Neuronal stem cell (in vitro differentiated cells): ENCODE measurements at regions not wholly inside any gene's neighbourhood (a gene's known extent, or its start where the extent isn't known, plus 50 kb on each side); places are given as distances from the start of the nearest gene placed in this dataset.

ENCODE experiments used
- DNase-seq: peaks from one replicate; pipeline ENCODE4 v3.0.0-alpha.2; 2013; ENCODE audit warnings: low spot score
- H2AFZ ChIP-seq: one replicate; pipeline ENCODE4 v1.6.1; 2013; ENCODE audit warnings: mild to moderate bottlenecking, low read length, inconsistent platforms
- H2AK5ac ChIP-seq: 2 replicates; pipeline ENCODE4 v1.6.1; 2013; ENCODE audit warnings: low read depth, mild to moderate bottlenecking, inconsistent platforms, low read length, moderate library complexity, mixed read lengths
- H2BK120ac ChIP-seq: 2 replicates; pipeline ENCODE4 v1.6.1; 2013; ENCODE audit warnings: low read depth, mild to moderate bottlenecking, inconsistent platforms, low read length, moderate library complexity, mixed read lengths
- H2BK12ac ChIP-seq: one replicate; pipeline ENCODE4 v1.6.1; 2013; ENCODE audit warnings: low read length, inconsistent platforms
- H2BK15ac ChIP-seq: 2 replicates; pipeline ENCODE4 v1.6.1; 2013; ENCODE audit warnings: mild to moderate bottlenecking, low read length, inconsistent platforms, mixed read lengths
- H2BK5ac ChIP-seq: one replicate; pipeline ENCODE4 v1.6.1; 2013; ENCODE audit warnings: inconsistent platforms, mild to moderate bottlenecking, low read length, moderate library complexity
- H3K14ac ChIP-seq: one replicate; pipeline ENCODE4 v1.6.1; 2013; ENCODE audit warnings: low read length, inconsistent platforms
- H3K18ac ChIP-seq: 2 replicates; pipeline ENCODE4 v1.6.1; 2013; ENCODE audit warnings: low read length, inconsistent platforms
- H3K23ac ChIP-seq: 2 replicates; pipeline ENCODE4 v1.6.1; 2013; ENCODE audit warnings: low read depth, mild to moderate bottlenecking, mixed read lengths, low read length, inconsistent platforms; ENCODE audit not compliant: poor library complexity
- H3K27ac ChIP-seq: replicated peaks from 3 replicates; pipeline ENCODE4 v1.5.1; 2013; ENCODE audit warnings: low read length, inconsistent platforms
- H3K27me3 ChIP-seq, 3 experiments: 2 replicates each; pipeline ENCODE4 v1.6.1; 2013; ENCODE audit warnings: low read length in 3 of 3, mild to moderate bottlenecking in 2 of 3, inconsistent platforms in 1 of 3, low read depth in 1 of 3, mixed read lengths in 1 of 3, moderate library complexity in 1 of 3; ENCODE audit not compliant: control insufficient read depth in 3 of 3, insufficient read depth in 3 of 3
- H3K36me3 ChIP-seq, 2 donors: replicated peaks in 1 of 2; 2 replicates each; pipeline ENCODE4 v1.6.1; 2013; ENCODE audit warnings: low read length in 2 of 2; ENCODE audit not compliant: control insufficient read depth in 2 of 2, insufficient read depth in 2 of 2
- H3K4ac ChIP-seq: 2 replicates; pipeline ENCODE4 v1.6.1; 2013; ENCODE audit warnings: inconsistent platforms, mild to moderate bottlenecking, low read length, moderate library complexity
- H3K4me1 ChIP-seq, 2 donors: 1 replicate in 1 of 2; 2 replicates in 1 of 2; pipeline ENCODE4 v1.6.1; 2013; ENCODE audit warnings: low read length in 2 of 2, low read depth in 1 of 2; ENCODE audit not compliant: control insufficient read depth in 2 of 2, insufficient read depth in 1 of 2
- H3K4me2 ChIP-seq: one replicate; pipeline ENCODE4 v1.6.1; 2013; ENCODE audit warnings: mild to moderate bottlenecking, low read length, inconsistent platforms; ENCODE audit not compliant: insufficient read depth, poor library complexity, severe bottlenecking
- H3K4me3 ChIP-seq, 2 donors: 2 replicates each; pipeline ENCODE4 v1.5.1; 2013; ENCODE audit warnings: low read length in 2 of 2, mild to moderate bottlenecking in 2 of 2, inconsistent platforms in 1 of 2, moderate library complexity in 1 of 2
- H3K79me1 ChIP-seq: one replicate; pipeline ENCODE4 v1.6.1; 2013; ENCODE audit warnings: low read depth, mild to moderate bottlenecking, inconsistent platforms, low read length, moderate library complexity
- H3K9ac ChIP-seq: one replicate; pipeline ENCODE4 v1.6.1; 2013; ENCODE audit warnings: mild to moderate bottlenecking, low read depth, low read length, inconsistent platforms; ENCODE audit not compliant: poor library complexity
- H3K9me3 ChIP-seq, 2 donors: replicated peaks in 1 of 2; 2 replicates each; pipeline versions ENCODE3 to v1.6.1; 2013; ENCODE audit warnings: low read length in 2 of 2, mild to moderate bottlenecking in 2 of 2, inconsistent platforms in 1 of 2, low read depth in 1 of 2, mixed read lengths in 1 of 2, moderate library complexity in 1 of 2; ENCODE audit not compliant: control insufficient read depth in 2 of 2, insufficient read depth in 1 of 2
- H4K8ac ChIP-seq: one replicate; pipeline ENCODE4 v1.6.1; 2013; ENCODE audit warnings: low read depth, mild to moderate bottlenecking, inconsistent platforms, low read length, moderate library complexity
- H4K91ac ChIP-seq: one replicate; pipeline ENCODE4 v1.6.1; 2013; ENCODE audit warnings: low read length, low read depth, mild to moderate bottlenecking, inconsistent platforms; ENCODE audit not compliant: poor library complexity
- WGBS, 2 donors: extraction: QIAGEN DNeasy Blood & Tissue Kit; methylation state at CpG; one replicate each; pipeline ENCODE4 v1.1.7; 2013; ENCODE audit warnings: missing lambda C conversion rate in 2 of 2, mixed read lengths in 1 of 2; ENCODE audit not compliant: insufficient read length in 2 of 2, insufficient replicate concordance in 1 of 2; ENCODE audit errors: extremely low coverage in 2 of 2; 5-methylcytosine and 5-hydroxymethylcytosine counted together

DNA sequence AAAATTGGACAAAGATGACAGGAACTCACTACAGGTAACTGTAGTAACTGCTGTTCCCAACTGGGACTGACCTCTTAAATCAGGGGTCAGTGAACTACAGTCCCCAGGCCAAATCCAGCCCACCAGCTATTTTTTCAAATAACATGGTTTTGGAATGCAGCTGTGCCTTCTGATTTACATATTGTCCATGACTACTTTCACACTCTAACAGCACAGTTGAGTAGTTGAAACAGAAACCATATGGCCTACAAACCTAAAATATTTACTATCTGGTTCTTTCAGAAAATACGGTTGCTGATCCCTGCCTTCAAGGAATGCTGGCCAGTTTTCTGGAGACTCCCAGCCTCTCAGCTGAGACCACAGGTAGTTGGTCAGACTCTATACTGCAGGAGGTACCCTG lies 161.5 kb upstream of the PRNP start:
- Histone ChIP-seq H2BK15ac (no peak overlapping the region), H3K79me1 (no peaks in the 10 kb centered on the region), H2AK5ac (no peak overlapping the region), H3K9me3 (no peaks in the 10 kb centered on the region), H4K8ac (no peak overlapping the region), H3K14ac (no peak overlapping the region), H2BK12ac (no peak overlapping the region), H3K4ac (no peak overlapping the region), H2BK120ac (no peak overlapping the region), H2AFZ (no peak overlapping the region), H2BK5ac (no peak overlapping the region), H3K18ac (no peak overlapping the region), H3K23ac (no peak overlapping the region), H3K27me3 (no peaks in the 10 kb centered on the region), H3K4me2 (no peak overlapping the region), H3K4me3 (no peak overlapping the region), H4K91ac (no peak overlapping the region), H3K36me3 (no peaks in the 10 kb centered on the region), H3K9ac (no peak overlapping the region), H3K27ac (no peak overlapping the region), H3K4me1 (no peaks in the 10 kb centered on the region)
- DNase-seq, result no peak
- WGBS, 2 donors, result no CpG with 5 or more reads among the region's 1 CpG

DNA sequence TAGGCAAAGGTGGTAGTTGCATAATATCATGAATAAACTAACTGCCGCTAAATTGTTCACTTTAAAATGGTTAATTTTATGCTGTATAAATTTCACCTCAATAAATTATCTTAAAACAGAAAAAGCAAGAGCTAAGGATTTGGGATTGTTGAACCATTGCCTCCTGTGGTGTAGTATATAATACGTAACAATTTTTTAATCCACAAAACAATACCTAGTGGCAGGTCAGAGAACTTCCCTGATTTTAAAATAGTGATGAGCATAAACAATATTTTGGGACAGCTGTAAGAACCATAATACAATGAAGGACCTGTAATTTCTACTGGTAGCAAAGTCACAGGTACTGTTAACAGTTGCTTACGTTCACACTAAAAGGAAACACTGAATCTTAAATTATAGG lies 161.9 kb upstream of the PRNP start:
- Histone ChIP-seq H2BK5ac (no peak overlapping the region), H3K9me3 (no peaks in the 10 kb centered on the region), H2AK5ac (no peak overlapping the region), H3K4ac (no peak overlapping the region), H3K36me3 (no peaks in the 10 kb centered on the region), H3K4me3 (no peak overlapping the region), H3K18ac (no peak overlapping the region), H3K27me3 (no peaks in the 10 kb centered on the region), H3K4me1 (no peaks in the 10 kb centered on the region), H2BK120ac (no peak overlapping the region), H2BK12ac (no peak overlapping the region), H3K4me2 (no peak overlapping the region), H2BK15ac (no peak overlapping the region), H4K8ac (no peak overlapping the region), H3K27ac (no peak overlapping the region), H4K91ac (no peak overlapping the region), H2AFZ (no peak overlapping the region), H3K9ac (no peak overlapping the region), H3K23ac (no peak overlapping the region), H3K79me1 (no peaks in the 10 kb centered on the region), H3K14ac (no peak overlapping the region)
- DNase-seq, result no peak
- WGBS, 2 donors, result no CpG with 5 or more reads among the region's 3 CpGs

DNA sequence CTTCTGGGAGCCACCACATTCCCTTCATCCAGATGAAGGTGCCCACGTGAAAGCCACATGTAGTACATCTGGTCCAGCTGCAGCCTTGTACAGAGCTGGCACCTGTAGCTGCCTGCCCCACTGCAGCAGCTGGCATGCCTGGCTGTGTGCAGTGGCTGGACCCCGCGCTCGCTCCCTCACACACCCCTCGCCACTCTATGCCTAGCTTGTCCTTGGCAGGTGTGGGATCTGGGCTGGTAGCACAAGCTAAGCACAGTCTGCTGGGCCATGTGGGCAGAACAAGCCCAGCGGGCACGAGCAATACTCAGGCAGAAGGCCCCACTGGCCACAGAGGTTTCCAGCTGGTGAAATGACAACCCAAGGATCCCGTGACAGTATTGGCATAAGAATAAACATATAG lies 163.9 kb upstream of the PRNP start:
- no peak for DNase-seq
- no peak overlapping the region for H3K9ac ChIP-seq
- no peak overlapping the region for H3K27ac ChIP-seq
- H2BK15ac ChIP-seq, result no peak overlapping the region
- H3K14ac ChIP-seq, result no peak overlapping the region
- H3K4me3 ChIP-seq, result no peak overlapping the region
- H2AK5ac ChIP-seq, result peak overlapping the region; percentile 17
- peaks cover 0 to 3% of the 10 kb centered on the region in 2 donors for H3K4me1 ChIP-seq
- H3K18ac ChIP-seq, result no peak overlapping the region
- no peak overlapping the region for H3K4ac ChIP-seq
- no peak overlapping the region for H2BK12ac ChIP-seq
- H3K23ac ChIP-seq, result no peak overlapping the region
- H4K8ac ChIP-seq, result no peak overlapping the region
- H2AFZ ChIP-seq, result no peak overlapping the region
- no peak overlapping the region for H2BK5ac ChIP-seq
- no peaks in the 10 kb centered on the region for H3K36me3 ChIP-seq
- no peaks in the 10 kb centered on the region for H3K9me3 ChIP-seq
- H3K4me2 ChIP-seq, result no peak overlapping the region
- H2BK120ac ChIP-seq, result no peak overlapping the region
- H4K91ac ChIP-seq, result no peak overlapping the region
- no peaks in the 10 kb centered on the region for H3K79me1 ChIP-seq
- no CpG with 5 or more reads among the region's 8 CpGs for WGBS, 2 donors
- no peaks in the 10 kb centered on the region for H3K27me3 ChIP-seq

DNA sequence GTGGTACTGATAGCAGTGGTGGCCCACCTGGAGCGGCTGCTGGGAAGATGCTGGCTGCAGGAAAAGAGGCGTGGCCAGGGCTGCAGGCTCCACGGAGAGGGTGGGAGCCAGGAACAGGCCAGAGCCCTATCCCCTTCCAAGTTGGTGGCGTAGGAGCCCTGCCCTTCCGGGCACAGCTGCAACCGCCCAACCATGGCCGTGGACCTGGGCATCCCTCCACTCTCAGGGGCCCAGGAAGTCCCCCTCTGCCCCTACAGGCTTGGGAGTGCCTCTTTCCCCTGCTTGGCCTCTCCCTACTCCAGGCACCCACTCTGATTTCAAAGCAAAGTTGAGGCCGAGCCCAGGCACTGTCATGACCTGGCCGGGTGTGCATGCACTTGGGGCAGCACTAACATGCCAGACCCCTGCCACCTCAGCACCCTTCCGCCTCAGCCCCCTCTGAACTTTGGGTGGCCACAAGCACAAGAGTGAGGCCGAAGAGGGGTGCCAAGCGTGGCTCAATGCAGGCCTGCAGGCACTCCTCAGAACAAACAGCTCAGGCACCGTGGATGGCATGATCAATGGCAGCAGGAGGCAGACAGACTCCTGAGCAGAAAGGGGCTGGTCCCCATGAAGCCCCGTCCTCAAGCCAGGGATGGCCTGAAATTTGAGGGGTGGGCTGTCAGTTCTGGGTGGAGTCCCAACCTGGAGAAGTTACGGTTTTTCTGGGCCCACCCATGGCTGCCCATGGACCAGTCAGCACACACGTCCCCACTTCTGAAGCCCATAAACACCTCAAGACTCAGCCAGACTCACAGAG lies 164.9 kb upstream of the PRNP start:
- H2BK12ac ChIP-seq, result peak overlapping the region; percentile 79
- DNase-seq, result no peak
- no peak overlapping the region for H2BK120ac ChIP-seq
- H3K9ac ChIP-seq, result peak overlapping the region; percentile 34
- WGBS, 2 donors, result no CpG with 5 or more reads among the region's 16 CpGs
- H3K4me3 ChIP-seq, result no peak overlapping the region
- H3K27me3 ChIP-seq, result no peaks in the 10 kb centered on the region
- peak overlapping the region; percentile 88 for H2BK15ac ChIP-seq
- H4K8ac ChIP-seq, result no peak overlapping the region
- no peaks in the 10 kb centered on the region for H3K79me1 ChIP-seq
- H3K18ac ChIP-seq, result peak overlapping the region; percentile 73
- H4K91ac ChIP-seq, result peak overlapping the region; percentile 18
- peak overlapping the region; percentile 28 for H3K23ac ChIP-seq
- no peak overlapping the region for H3K27ac ChIP-seq
- no peak overlapping the region for H3K4ac ChIP-seq
- H3K36me3 ChIP-seq, result no peaks in the 10 kb centered on the region
- no peaks in the 10 kb centered on the region for H3K9me3 ChIP-seq
- no peak overlapping the region for H3K4me2 ChIP-seq
- no peak overlapping the region for H2BK5ac ChIP-seq
- H2AK5ac ChIP-seq, result peak overlapping the region; percentile 60
- H3K4me1 ChIP-seq, result peaks cover 0 to 9% of the 10 kb centered on the region in 2 donors
- no peak overlapping the region for H3K14ac ChIP-seq
- H2AFZ ChIP-seq, result no peak overlapping the region
